ENCODE measurements at regions not wholly inside any gene's neighbourhood (a gene's known extent, or its start where the extent isn't known, plus 50 kb on each side); places are given as distances from the start of the nearest gene placed in this dataset.

- Mint-ChIP-seq H3K27ac (no peak overlapping the region), H3K4me3 (no peak overlapping the region), H3K4me1 (ENCODE audit: low read depth) (no peaks in the 10 kb centered on the region), H3K27me3 (ENCODE audit: low read depth) (no peaks in the 10 kb centered on the region), H3K36me3 (ENCODE audit: insufficient read depth in 2 of 2) (no peaks in the 10 kb centered on the region), H3K9me3 (peaks cover 0 to 2% of the 10 kb centered on the region in 2 donors)
- no peak for ATAC-seq (replicated peaks in 1 of 2)
- no peak for DNase-seq
These were observed 847.7 kb downstream of the ROBO2 start for GRCh38 chr3:77887611-77888010.

- no peak for ATAC-seq (replicated peaks in 1 of 2)
- no peak overlapping the region for H3K27ac Mint-ChIP-seq
These were observed 849.7 kb downstream of the ROBO2 start for GRCh38 chr3:77889616-77890015.

GRCh38 chr3:77898621-77899020 lies 858.7 kb downstream of the ROBO2 start:
- Mint-ChIP-seq H3K27me3 (ENCODE audit: low read depth) (no peaks in the 10 kb centered on the region), H3K4me3 (no peak overlapping the region), H3K4me1 (ENCODE audit: low read depth) (no peaks in the 10 kb centered on the region), H3K9me3 (peaks cover 15 to 27% of the 10 kb centered on the region in 2 donors), H3K27ac (no peak overlapping the region), H3K36me3 (ENCODE audit: insufficient read depth in 2 of 2) (peaks cover 0 to 5% of the 10 kb centered on the region in 2 donors)
- ATAC-seq (replicated peaks in 1 of 2): no peak
- DNase-seq: no peak

More at GRCh38 chr3:77889616-77890015, 849.7 kb downstream of the ROBO2 start:
- Mint-ChIP-seq H3K4me3 (no peak overlapping the region), H3K9me3 (peaks cover 1 to 2% of the 10 kb centered on the region in 2 donors), H3K27me3 (ENCODE audit: low read depth) (no peaks in the 10 kb centered on the region), H3K36me3 (ENCODE audit: insufficient read depth in 2 of 2) (no peaks in the 10 kb centered on the region), H3K4me1 (ENCODE audit: low read depth) (no peaks in the 10 kb centered on the region)
- DNase-seq: no peak

GRCh38 chr3:77902675-77903074 lies 862.8 kb downstream of the ROBO2 start:
- DNase-seq (no peak), ATAC-seq (replicated peaks in 1 of 2) (no peak)
- Mint-ChIP-seq H3K4me1 (ENCODE audit: low read depth) (no peaks in the 10 kb centered on the region), H3K27ac (no peak overlapping the region), H3K9me3 (peaks cover 6 to 16% of the 10 kb centered on the region in 2 donors), H3K36me3 (ENCODE audit: insufficient read depth in 2 of 2) (peaks cover 0 to 3% of the 10 kb centered on the region in 2 donors), H3K27me3 (ENCODE audit: low read depth) (no peaks in the 10 kb centered on the region), H3K4me3 (no peak overlapping the region)

GRCh38 chr3:77906102-77906709 lies 866.3 kb downstream of the ROBO2 start:
- H3K27ac Mint-ChIP-seq: no peak overlapping the region
- no peak for ATAC-seq (replicated peaks in 1 of 2)
- H3K4me3 Mint-ChIP-seq: no peak overlapping the region
- no peaks in the 10 kb centered on the region for H3K4me1 Mint-ChIP-seq (ENCODE audit: low read depth)
- peaks cover 11% of the 10 kb centered on the region in 2 donors for H3K9me3 Mint-ChIP-seq
- H3K36me3 Mint-ChIP-seq (ENCODE audit: insufficient read depth in 2 of 2): peaks cover 0 to 2% of the 10 kb centered on the region in 2 donors
- H3K27me3 Mint-ChIP-seq (ENCODE audit: low read depth): no peaks in the 10 kb centered on the region
- no peak for DNase-seq

- DNase-seq (no peak), ATAC-seq (replicated peaks in 1 of 2) (no peak)
- no peaks in the 10 kb centered on the region for H3K27me3 Mint-ChIP-seq (ENCODE audit: low read depth)
- peaks cover 0 to 2% of the 10 kb centered on the region in 2 donors for H3K36me3 Mint-ChIP-seq (ENCODE audit: insufficient read depth in 2 of 2)
- H3K4me3 Mint-ChIP-seq: no peak overlapping the region
- H3K27ac Mint-ChIP-seq: no peak overlapping the region
- no peaks in the 10 kb centered on the region for H3K4me1 Mint-ChIP-seq (ENCODE audit: low read depth)
- peaks cover 0 to 7% of the 10 kb centered on the region in 2 donors for H3K9me3 Mint-ChIP-seq
These were observed 873.8 kb downstream of the ROBO2 start for GRCh38 chr3:77913524-77914174.

- H3K9me3 Mint-ChIP-seq: peaks cover 2 to 7% of the 10 kb centered on the region in 2 donors
- ATAC-seq (replicated peaks in 1 of 2) (no peak), DNase-seq (no peak)
- H3K27ac Mint-ChIP-seq: no peak overlapping the region
- H3K4me1 Mint-ChIP-seq (ENCODE audit: low read depth): no peaks in the 10 kb centered on the region
- no peaks in the 10 kb centered on the region for H3K27me3 Mint-ChIP-seq (ENCODE audit: low read depth)
- H3K36me3 Mint-ChIP-seq (ENCODE audit: insufficient read depth in 2 of 2): peaks cover 0 to under 1% of the 10 kb centered on the region in 2 donors
- H3K4me3 Mint-ChIP-seq: no peak overlapping the region
These were observed 875.4 kb downstream of the ROBO2 start for GRCh38 chr3:77915336-77915735.

GRCh38 chr3:77917225-77917624 lies 877.3 kb downstream of the ROBO2 start:
- H3K9me3 Mint-ChIP-seq: peaks cover 2 to 4% of the 10 kb centered on the region in 2 donors
- ATAC-seq (replicated peaks in 1 of 2) (no peak), DNase-seq (no peak)
- no peaks in the 10 kb centered on the region for H3K27me3 Mint-ChIP-seq (ENCODE audit: low read depth)
- H3K36me3 Mint-ChIP-seq (ENCODE audit: insufficient read depth in 2 of 2): no peaks in the 10 kb centered on the region
- no peak overlapping the region for H3K4me3 Mint-ChIP-seq
- H3K4me1 Mint-ChIP-seq (ENCODE audit: low read depth): no peaks in the 10 kb centered on the region
- no peak overlapping the region for H3K27ac Mint-ChIP-seq

- H3K4me1 Mint-ChIP-seq (ENCODE audit: low read depth): no peaks in the 10 kb centered on the region
- no peak overlapping the region for H3K4me3 Mint-ChIP-seq
- peaks cover 2 to 6% of the 10 kb centered on the region in 2 donors for H3K9me3 Mint-ChIP-seq
- ATAC-seq (replicated peaks in 1 of 2) (no peak), DNase-seq (no peak)
- H3K27ac Mint-ChIP-seq: no peak overlapping the region
- no peaks in the 10 kb centered on the region for H3K27me3 Mint-ChIP-seq (ENCODE audit: low read depth)
- no peaks in the 10 kb centered on the region for H3K36me3 Mint-ChIP-seq (ENCODE audit: insufficient read depth in 2 of 2)
These were observed 879.3 kb downstream of the ROBO2 start for GRCh38 chr3:77919244-77919643.

- no peak for ATAC-seq (replicated peaks in 1 of 2)
- Mint-ChIP-seq H3K4me1 (ENCODE audit: low read depth) (no peaks in the 10 kb centered on the region), H3K36me3 (ENCODE audit: insufficient read depth in 2 of 2) (no peaks in the 10 kb centered on the region), H3K4me3 (no peak overlapping the region), H3K27ac (no peak overlapping the region), H3K9me3 (peaks cover 4 to 9% of the 10 kb centered on the region in 2 donors), H3K27me3 (ENCODE audit: low read depth) (no peaks in the 10 kb centered on the region)
- DNase-seq: no peak
These were observed 891.5 kb downstream of the ROBO2 start for GRCh38 chr3:77931255-77932009.

- Mint-ChIP-seq H3K4me1 (ENCODE audit: low read depth) (no peaks in the 10 kb centered on the region), H3K9me3 (peaks cover 4 to 9% of the 10 kb centered on the region in 2 donors), H3K4me3 (no peak overlapping the region), H3K36me3 (ENCODE audit: insufficient read depth in 2 of 2) (no peaks in the 10 kb centered on the region), H3K27ac (no peak overlapping the region), H3K27me3 (ENCODE audit: low read depth) (no peaks in the 10 kb centered on the region)
- DNase-seq (no peak), ATAC-seq (replicated peaks in 1 of 2) (no peak)
These were observed 893.0 kb downstream of the ROBO2 start for GRCh38 chr3:77932926-77933325.

GRCh38 chr3:77933926-77934325 lies 894.0 kb downstream of the ROBO2 start:
- Mint-ChIP-seq H3K4me1 (ENCODE audit: low read depth) (no peaks in the 10 kb centered on the region), H3K27me3 (ENCODE audit: low read depth) (no peaks in the 10 kb centered on the region), H3K36me3 (ENCODE audit: insufficient read depth in 2 of 2) (no peaks in the 10 kb centered on the region), H3K27ac (no peak overlapping the region), H3K4me3 (no peak overlapping the region), H3K9me3 (peaks cover 4 to 12% of the 10 kb centered on the region in 2 donors)
- DNase-seq (no peak), ATAC-seq (replicated peaks in 1 of 2) (no peak)

GRCh38 chr3:77935418-77935817 lies 895.5 kb downstream of the ROBO2 start:
- Mint-ChIP-seq H3K27ac (no peak overlapping the region), H3K4me3 (no peak overlapping the region), H3K9me3 (peaks cover 4 to 14% of the 10 kb centered on the region in 2 donors)

More at GRCh38 chr3:77935418-77935817, 895.5 kb downstream of the ROBO2 start:
- H3K36me3 Mint-ChIP-seq (ENCODE audit: insufficient read depth in 2 of 2): no peaks in the 10 kb centered on the region
- no peaks in the 10 kb centered on the region for H3K4me1 Mint-ChIP-seq (ENCODE audit: low read depth)
- ATAC-seq (replicated peaks in 1 of 2) (no peak), DNase-seq (no peak)
- no peaks in the 10 kb centered on the region for H3K27me3 Mint-ChIP-seq (ENCODE audit: low read depth)
